ENCODE measurements at regions not wholly inside any gene's neighbourhood (a gene's known extent, or its start where the extent isn't known, plus 50 kb on each side); places are given as distances from the start of the nearest gene placed in this dataset.

DNA sequence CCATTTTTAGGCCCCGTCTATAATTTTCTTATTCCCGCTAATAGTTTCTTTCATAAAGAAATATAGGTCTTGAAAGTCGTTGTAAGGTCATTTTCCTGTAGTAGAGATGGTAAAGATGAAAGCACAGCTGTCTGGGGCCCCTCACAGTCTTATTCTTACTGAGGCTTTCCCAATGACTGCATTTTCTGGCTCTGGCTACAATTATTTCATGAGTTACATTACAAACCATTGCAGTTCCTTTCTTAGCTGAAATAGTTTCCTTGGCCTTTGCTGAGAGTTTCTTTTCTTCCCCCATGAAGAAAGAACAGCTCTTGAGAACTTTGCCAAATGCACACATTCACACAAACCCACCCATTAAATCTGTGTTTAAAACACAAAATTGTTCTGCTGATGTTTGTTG lies 113.0 kb downstream of the DYRK2 start:
- Histone ChIP-seq H3K79me2 (ENCODE audit: insufficient read depth, low read depth, low read length) (no peaks in the 10 kb centered on the region), H3K9me2 (ENCODE audit: insufficient read depth, low read length) (no peaks in the 10 kb centered on the region), H4K20me1 (ENCODE audit: insufficient read depth, low read length) (no peaks in the 10 kb centered on the region), H3K27ac (ENCODE audit: low read depth, low read length, poor library complexity, severe bottlenecking) (no peak overlapping the region), H2AFZ (ENCODE audit: low read length) (peak overlapping the region; percentile 3; the same call in 1 of the 2 replicates), H3K4me2 (ENCODE audit: low read length) (peak overlapping the region; percentile 6; the same call in 1 of the 2 replicates), H3K9me3 (ENCODE audit: low read length) (peaks cover 15% of the 10 kb centered on the region; the same call in 1 of the 2 replicates), H3K4me1 (ENCODE audit: insufficient read depth, low read length, poor library complexity, severe bottlenecking) (peaks cover 59% of the 10 kb centered on the region), H3K4me3 (ENCODE audit: low read depth, low read length, poor library complexity, severe bottlenecking) (no peak overlapping the region), H3K36me3 (ENCODE audit: insufficient read depth, low read length) (peaks cover 6% of the 10 kb centered on the region; the same call in 1 of the 2 replicates)
- ChIA-PET POLR2A (interaction anchor here (0.5 to 0.9 kb wide), 2 partner anchors 14 to 285 kb away, joined by 3 to 4 read pairs; no protein-coding TSS in a partner anchor), CTCF (ENCODE audit: unreplicated experiment) (interaction anchor here (0.5 kb wide), 1 partner anchor 15 kb away, joined by 4 read pairs; no protein-coding TSS in a partner anchor)
- intact Hi-C loops (cut with micrococcal nuclease; ENCODE audit: unreplicated experiment) = no loop called here
- TF ChIP-seq CTCF (conservative IDR thresholded peaks at IDR 0.05; ENCODE audit: low read length) (no peak), EZH2phosphoT487 (IDR thresholded peaks at IDR 0.05; ENCODE audit: borderline replicate concordance, low read depth, low read length) (no peak)
- DNase-seq (ENCODE audit: low spot score) = no peak
- BruUV-seq (replicated peaks) = no TSS peak

DNA sequence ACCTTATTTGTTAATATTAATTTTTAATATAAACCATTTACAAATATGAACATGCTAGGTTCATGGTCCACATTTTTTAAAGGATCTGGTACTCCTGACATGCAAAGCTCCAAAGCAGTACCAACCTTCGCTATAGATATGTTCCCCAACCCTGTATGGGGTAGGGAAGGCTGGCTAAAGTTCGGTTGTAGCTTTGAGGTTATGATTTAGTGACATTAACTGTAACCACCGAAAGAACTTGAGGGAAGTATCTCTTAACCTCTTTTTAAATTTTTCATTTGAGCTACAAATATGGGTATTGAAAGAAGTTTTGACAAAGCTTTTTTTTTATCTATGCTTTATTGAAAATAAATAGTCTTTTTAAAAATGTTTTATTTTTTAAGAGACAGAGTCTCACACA lies 115.5 kb downstream of the DYRK2 start:
- BruUV-seq (replicated peaks) = no TSS peak
- Histone ChIP-seq H3K4me3 (ENCODE audit: low read depth, low read length, poor library complexity, severe bottlenecking) (no peak overlapping the region), H3K79me2 (ENCODE audit: insufficient read depth, low read depth, low read length) (no peaks in the 10 kb centered on the region), H3K9me3 (ENCODE audit: low read length) (peaks cover 14% of the 10 kb centered on the region; the same call in 1 of the 2 replicates), H3K9me2 (ENCODE audit: insufficient read depth, low read length) (no peaks in the 10 kb centered on the region), H3K36me3 (ENCODE audit: insufficient read depth, low read length) (peaks cover 6% of the 10 kb centered on the region; the same call in 1 of the 2 replicates), H4K20me1 (ENCODE audit: insufficient read depth, low read length) (no peaks in the 10 kb centered on the region), H2AFZ (ENCODE audit: low read length) (no peak overlapping the region; the same call in 1 of the 2 replicates), H3K4me2 (ENCODE audit: low read length) (no peak overlapping the region), H3K27ac (ENCODE audit: low read depth, low read length, poor library complexity, severe bottlenecking) (no peak overlapping the region), H3K4me1 (ENCODE audit: insufficient read depth, low read length, poor library complexity, severe bottlenecking) (peaks cover 34% of the 10 kb centered on the region)
- CTCF ChIA-PET (ENCODE audit: unreplicated experiment) = no interaction called here
- intact Hi-C loops (cut with micrococcal nuclease; ENCODE audit: unreplicated experiment) = no loop called here
- POLR2A ChIA-PET = interaction anchor here (0.5 to 1.2 kb wide), 6 partner anchors 10 to 171 kb away, joined by 3 to 6 read pairs (median 4); no protein-coding TSS in a partner anchor
- no peak for DNase-seq (ENCODE audit: low spot score)
- TF ChIP-seq CTCF (conservative IDR thresholded peaks at IDR 0.05; ENCODE audit: low read length) (no peak), EZH2phosphoT487 (IDR thresholded peaks at IDR 0.05; ENCODE audit: borderline replicate concordance, low read depth, low read length) (no peak)

DNA sequence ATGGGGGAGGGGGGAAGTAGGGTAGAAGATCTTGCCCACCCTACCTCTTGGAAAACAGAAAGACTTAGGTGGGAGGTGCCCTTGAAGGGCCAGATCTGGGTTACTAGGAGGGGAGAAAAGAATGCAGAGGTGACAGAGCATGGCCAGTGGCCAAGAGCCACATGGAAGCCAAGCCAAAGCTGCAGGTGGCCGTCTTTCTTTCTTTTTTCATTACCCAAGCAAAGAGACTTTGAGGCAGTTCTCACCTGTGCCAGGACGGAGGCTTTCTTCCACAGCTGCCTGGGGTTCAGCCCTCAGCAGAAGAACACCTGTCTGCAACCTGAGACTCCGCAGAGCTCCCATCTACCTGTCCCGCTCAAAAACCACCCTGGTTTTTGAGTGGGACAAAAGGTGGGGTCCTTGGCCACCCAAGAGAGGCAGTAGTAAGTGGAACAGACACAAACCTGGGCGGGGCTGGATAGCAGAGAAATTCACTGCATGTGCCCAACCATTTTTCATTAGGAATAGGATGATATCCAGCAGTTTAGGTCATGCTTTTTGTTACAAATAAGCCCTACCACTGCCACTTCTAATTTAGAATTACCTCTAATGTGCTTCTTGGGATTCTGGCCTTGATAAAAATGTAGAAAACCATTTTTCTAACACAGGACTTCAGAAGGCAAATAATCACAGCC lies 116.5 kb downstream of the DYRK2 start:
- CTCF ChIA-PET (ENCODE audit: unreplicated experiment) = no interaction called here
- no peak overlapping the region; the same call in 1 of the 2 replicates for H3K4me2 ChIP-seq (ENCODE audit: low read length)
- intact Hi-C loops (cut with micrococcal nuclease; ENCODE audit: unreplicated experiment) = no loop called here
- H3K9me3 ChIP-seq (ENCODE audit: low read length) = peaks cover 4% of the 10 kb centered on the region; the same call in 1 of the 2 replicates
- no peak for DNase-seq (ENCODE audit: low spot score)
- H3K4me3 ChIP-seq (ENCODE audit: low read depth, low read length, poor library complexity, severe bottlenecking) = no peak overlapping the region
- peaks cover 2% of the 10 kb centered on the region; the same call in 1 of the 2 replicates for H3K36me3 ChIP-seq (ENCODE audit: insufficient read depth, low read length)
- no TSS peak for BruUV-seq (replicated peaks)
- H3K79me2 ChIP-seq (ENCODE audit: insufficient read depth, low read depth, low read length) = no peaks in the 10 kb centered on the region
- H3K27ac ChIP-seq (ENCODE audit: low read depth, low read length, poor library complexity, severe bottlenecking) = no peak overlapping the region
- H3K4me1 ChIP-seq (ENCODE audit: insufficient read depth, low read length, poor library complexity, severe bottlenecking) = peaks cover 26% of the 10 kb centered on the region
- POLR2A ChIA-PET = interaction anchor here (0.6 kb wide), 1 partner anchor 12 kb away, joined by 3 read pairs; no protein-coding TSS in a partner anchor
- no peaks in the 10 kb centered on the region for H3K9me2 ChIP-seq (ENCODE audit: insufficient read depth, low read length)
- no peak for TF ChIP-seq CTCF (conservative IDR thresholded peaks at IDR 0.05; ENCODE audit: low read length)
- TF ChIP-seq EZH2phosphoT487 (IDR thresholded peaks at IDR 0.05; ENCODE audit: borderline replicate concordance, low read depth, low read length) = no peak
- H4K20me1 ChIP-seq (ENCODE audit: insufficient read depth, low read length) = no peaks in the 10 kb centered on the region
- no peak overlapping the region; the same call in 1 of the 2 replicates for H2AFZ ChIP-seq (ENCODE audit: low read length)
